SK-N-SH treated with all-trans-retinoic acid at 6 μM for 48 hours (cell line): ENCODE measurements at regions not wholly inside any gene's neighbourhood (a gene's known extent, or its start where the extent isn't known, plus 50 kb on each side); places are given as distances from the start of the nearest gene placed in this dataset.

Experiments used
- ATAC-seq: fragments of 200-7000 bp; cut with Tn5 transposase; 3 replicates; pipeline ENCODE4 v1.9.1; 2020; ENCODE audit warnings: mild to moderate bottlenecking, moderate library complexity
- ESRRG ChIP-seq: fragments of 250-450 bp; sonication (Bioruptor Pico); IDR thresholded peaks from 2 replicates; pipeline ENCODE4 v1.6.1; 2021; ENCODE audit warnings: mild to moderate bottlenecking
- ZNF8 ChIP-seq: fragments of 450-650 bp; formaldehyde crosslinking; IDR thresholded peaks from 2 replicates; pipeline ENCODE4 v1.5.0; 2020; ENCODE audit warnings: mild to moderate bottlenecking, moderate library complexity
- TF ChIP-seq, protein P1 (sequence below): fragments of 250-450 bp; sonication (Bioruptor Pico); IDR thresholded peaks from 2 replicates; pipeline ENCODE4 v1.5.1; 2021; ENCODE audit warnings: mild to moderate bottlenecking, moderate library complexity
- TF ChIP-seq, protein P2 (sequence below): fragments of 250-450 bp; sonication (Bioruptor Pico); IDR thresholded peaks from 2 replicates; pipeline ENCODE4 v1.5.0; 2020; ENCODE audit warnings: mild to moderate bottlenecking, moderate library complexity

DNA sequence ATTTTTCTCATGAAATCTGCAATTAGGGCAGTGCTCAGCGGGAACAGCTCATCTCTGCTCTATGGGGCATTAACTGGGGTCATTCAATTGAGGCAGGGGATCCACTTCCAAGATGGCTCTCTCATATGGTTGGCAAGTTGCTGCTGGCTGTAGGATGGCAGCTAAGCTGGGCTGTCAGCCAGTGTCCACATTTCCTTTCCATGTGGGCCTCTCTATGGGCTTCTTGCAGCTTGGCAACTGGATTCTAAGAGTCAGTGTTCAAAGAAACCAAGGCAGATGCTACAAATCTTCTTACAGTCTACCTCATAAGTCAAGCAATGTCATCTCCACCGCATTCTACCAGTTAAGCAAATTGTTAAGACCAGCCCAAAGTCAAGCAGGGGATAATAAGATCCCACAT lies 50.3 kb upstream of the TMCC3 start:
- no peak for TF ChIP-seq ESRRG (CRISPR knock-in tag)
- no peak for TF ChIP-seq ZNF8
- TF ChIP-seq, protein P1, sequence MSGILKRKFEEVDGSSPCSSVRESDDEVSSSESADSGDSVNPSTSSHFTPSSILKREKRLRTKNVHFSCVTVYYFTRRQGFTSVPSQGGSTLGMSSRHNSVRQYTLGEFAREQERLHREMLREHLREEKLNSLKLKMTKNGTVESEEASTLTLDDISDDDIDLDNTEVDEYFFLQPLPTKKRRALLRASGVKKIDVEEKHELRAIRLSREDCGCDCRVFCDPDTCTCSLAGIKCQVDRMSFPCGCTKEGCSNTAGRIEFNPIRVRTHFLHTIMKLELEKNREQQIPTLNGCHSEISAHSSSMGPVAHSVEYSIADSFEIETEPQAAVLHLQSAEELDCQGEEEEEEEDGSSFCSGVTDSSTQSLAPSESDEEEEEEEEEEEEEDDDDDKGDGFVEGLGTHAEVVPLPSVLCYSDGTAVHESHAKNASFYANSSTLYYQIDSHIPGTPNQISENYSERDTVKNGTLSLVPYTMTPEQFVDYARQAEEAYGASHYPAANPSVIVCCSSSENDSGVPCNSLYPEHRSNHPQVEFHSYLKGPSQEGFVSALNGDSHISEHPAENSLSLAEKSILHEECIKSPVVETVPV (CRISPR knock-in tag) = no peak
- TF ChIP-seq, protein P2, sequence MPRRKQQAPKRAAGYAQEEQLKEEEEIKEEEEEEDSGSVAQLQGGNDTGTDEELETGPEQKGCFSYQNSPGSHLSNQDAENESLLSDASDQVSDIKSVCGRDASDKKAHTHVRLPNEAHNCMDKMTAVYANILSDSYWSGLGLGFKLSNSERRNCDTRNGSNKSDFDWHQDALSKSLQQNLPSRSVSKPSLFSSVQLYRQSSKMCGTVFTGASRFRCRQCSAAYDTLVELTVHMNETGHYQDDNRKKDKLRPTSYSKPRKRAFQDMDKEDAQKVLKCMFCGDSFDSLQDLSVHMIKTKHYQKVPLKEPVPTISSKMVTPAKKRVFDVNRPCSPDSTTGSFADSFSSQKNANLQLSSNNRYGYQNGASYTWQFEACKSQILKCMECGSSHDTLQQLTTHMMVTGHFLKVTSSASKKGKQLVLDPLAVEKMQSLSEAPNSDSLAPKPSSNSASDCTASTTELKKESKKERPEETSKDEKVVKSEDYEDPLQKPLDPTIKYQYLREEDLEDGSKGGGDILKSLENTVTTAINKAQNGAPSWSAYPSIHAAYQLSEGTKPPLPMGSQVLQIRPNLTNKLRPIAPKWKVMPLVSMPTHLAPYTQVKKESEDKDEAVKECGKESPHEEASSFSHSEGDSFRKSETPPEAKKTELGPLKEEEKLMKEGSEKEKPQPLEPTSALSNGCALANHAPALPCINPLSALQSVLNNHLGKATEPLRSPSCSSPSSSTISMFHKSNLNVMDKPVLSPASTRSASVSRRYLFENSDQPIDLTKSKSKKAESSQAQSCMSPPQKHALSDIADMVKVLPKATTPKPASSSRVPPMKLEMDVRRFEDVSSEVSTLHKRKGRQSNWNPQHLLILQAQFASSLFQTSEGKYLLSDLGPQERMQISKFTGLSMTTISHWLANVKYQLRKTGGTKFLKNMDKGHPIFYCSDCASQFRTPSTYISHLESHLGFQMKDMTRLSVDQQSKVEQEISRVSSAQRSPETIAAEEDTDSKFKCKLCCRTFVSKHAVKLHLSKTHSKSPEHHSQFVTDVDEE (CRISPR knock-in tag) = no peak
- no peak for ATAC-seq
